NAMALWA (cell line): ENCODE measurements at regions not wholly inside any gene's neighbourhood (a gene's known extent, or its start where the extent isn't known, plus 50 kb on each side); places are given as distances from the start of the nearest gene placed in this dataset.
"Not testable (repeated sequence)": the region's sequence is repeated elsewhere in the genome, so short reads cannot be mapped to it uniquely, and the experiment has no call there.

Experiments used
- DNase-seq: peaks from one replicate; pipeline ENCODE4 v3.0.0-alpha.2; 2015; ENCODE audit warnings: low spot score

DNA sequence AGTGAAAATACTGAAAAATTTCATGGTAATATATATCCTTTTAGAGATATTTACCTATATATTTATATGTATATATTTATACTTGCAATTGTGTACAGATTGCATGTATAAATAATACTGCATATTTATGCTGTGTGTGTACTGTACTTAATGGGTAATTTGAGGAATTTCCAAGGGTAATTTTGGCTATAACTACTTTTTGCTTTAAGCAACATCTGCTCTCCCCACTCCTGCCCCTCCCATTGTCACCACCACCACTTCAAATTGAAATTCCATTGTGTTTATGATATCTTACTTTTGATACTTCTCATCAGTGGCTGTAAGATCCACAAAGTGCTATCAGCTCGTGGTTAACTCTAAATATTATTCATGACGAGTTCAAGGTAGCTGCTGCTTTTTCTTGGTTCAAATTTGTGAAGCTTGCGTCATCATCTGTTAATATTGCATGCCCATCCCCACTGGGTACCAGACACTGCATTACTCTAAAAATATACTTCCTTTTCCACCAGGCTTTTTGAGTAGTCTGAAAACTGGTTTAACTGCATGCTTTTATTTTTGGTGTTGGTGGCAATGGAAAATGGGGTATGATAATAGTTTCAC, 91.7 kb upstream of the MITF start:
- DNase-seq, result no peak

DNA sequence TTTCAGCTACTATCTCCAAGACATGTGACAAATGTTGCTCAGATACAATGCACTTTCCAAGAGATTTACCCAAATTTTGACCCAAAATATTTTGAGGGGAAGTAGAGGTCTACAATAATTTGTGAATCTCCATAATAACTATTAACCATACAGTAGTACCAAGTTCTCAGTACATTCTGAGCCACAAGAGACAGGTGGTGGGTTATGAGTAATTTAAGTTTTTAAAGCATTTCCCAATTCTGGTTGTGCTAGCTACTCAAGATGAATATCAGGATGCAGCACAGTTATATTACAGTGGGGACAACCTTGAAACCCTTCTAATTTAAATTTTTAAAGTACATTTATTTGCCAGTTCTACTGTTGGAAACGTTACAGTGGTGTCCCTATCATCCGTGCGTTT, 92.2 kb upstream of the MITF start:
- DNase-seq, result no peak

GRCh38 chr3:69646287-69647067, 92.8 kb upstream of the MITF start:
- DNase-seq, result no peak

DNA sequence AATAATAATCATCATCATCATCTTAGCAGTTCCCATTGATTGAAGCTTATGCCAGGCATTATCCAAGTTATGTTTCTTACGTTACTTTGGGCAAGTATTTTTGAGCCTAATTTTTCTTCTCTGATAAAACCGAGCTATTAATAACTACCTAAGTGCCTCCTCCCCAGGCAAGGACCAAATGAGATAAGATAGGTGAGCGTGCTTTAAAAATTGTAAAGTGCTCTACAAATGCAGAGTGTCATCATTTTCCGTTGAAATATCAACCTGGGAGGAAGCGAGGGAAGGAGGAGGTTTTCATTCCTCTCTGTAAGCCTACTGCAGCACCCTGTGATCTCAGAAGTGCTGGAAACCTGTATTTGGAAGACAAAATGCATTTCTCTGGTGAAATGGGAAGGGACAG, 96.7 kb upstream of the MITF start:
- no peak for DNase-seq

DNA sequence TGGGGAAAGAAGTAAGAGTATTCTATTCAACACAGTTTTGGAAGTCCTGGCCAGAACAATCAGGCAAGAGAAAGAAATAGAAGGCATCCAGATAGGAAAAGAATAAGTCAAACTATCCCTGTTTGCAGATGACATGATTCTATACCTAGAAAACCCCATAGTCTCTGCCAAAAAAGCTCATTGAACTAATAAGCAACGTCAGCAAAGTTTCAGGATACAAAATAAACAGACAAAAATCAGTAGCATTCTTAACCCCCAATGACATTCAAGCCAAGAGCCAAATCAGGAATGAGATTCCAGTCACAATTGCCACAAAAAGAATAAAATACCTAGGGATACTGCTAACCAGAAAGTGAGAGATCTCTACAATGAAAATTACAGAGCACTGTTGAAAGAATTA, 99.4 kb upstream of the MITF start:
- DNase-seq, result no peak

- DNase-seq, result no peak
Observed at GRCh38 chr3:69628951-69629350, 110.3 kb upstream of the MITF start.

GRCh38 chr3:69613286-69613685, 126.0 kb upstream of the MITF start:
- DNase-seq, result no peak

DNA sequence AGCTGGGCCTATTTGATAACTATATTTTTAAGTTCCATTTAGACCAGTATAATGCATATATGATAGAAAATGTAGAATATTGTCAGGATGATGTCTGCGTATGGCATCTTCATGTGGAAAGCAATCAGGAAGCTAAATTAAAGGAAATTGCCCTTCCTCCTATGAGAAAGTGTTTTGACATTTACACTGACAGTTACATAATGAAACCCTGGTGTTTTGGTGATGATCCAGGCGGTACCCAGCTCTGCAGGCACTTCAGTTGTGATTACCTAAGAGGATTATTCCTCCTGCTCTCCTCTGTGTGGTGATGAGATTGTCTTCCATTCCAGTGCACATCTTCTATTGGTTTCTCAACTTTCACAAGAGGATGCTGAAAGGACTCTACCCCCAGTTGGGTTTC, 126.5 kb upstream of the MITF start:
- no peak for DNase-seq

DNA sequence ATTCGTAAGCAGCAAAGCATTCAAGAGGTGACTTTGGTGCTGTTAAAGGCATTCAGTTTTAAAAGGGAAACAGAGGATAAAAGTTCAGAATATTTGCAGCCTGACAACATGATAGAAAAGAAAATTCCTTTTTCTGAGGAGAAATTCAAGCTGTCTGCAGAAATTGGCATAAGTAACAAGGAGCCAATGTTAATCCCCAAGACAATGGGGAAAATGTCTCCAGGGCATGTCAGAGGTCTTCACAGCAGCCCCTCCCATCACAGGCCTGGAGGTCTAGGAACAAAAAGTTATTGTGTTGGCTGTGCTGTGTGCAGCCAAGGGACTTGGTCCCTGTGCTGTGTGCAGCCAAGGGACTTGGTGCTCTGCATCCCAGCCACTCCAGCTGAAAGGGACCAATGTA, 129.7 kb upstream of the MITF start:
- DNase-seq, result not testable (repeated sequence)

DNA sequence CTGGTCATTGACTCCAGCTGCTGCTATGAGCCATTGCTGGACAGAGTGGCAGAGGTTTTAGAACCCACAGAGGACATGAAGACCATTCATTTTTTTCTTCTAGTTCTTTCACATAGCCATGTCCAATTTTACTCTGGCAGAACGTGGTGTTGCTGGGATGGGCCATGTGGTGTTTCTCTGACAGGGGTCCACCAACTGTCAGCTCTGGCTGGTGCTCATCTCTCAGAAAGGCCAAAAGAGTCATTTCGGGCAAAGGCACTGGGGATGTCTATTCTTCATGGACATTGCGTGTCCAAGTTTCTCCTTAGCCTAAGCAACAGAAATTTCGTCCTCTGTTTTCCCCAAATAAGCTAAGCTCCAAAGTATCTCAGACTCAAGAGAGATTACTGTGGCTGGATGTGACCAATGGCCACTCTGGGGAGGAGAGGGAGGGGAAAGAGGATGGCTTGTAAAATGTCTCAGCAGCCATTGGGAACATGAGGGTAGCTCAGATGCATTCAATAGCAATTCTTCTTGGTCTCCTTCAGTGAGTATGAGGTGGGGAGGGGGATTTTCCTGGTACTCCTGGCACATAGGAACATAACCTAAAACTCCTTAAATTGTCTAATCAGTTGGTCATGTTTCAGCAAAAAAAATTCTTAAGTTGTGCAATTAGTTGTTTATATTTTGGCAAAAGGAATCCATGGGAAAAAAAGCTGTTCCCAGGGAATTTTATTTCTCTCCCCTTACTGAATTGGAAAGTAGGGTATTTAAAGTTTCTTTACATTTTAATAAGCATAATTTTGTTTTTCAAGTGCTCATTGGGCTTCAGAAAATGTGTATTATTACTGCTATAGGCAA, 131.6 kb upstream of the MITF start:
- DNase-seq, result no peak

DNA sequence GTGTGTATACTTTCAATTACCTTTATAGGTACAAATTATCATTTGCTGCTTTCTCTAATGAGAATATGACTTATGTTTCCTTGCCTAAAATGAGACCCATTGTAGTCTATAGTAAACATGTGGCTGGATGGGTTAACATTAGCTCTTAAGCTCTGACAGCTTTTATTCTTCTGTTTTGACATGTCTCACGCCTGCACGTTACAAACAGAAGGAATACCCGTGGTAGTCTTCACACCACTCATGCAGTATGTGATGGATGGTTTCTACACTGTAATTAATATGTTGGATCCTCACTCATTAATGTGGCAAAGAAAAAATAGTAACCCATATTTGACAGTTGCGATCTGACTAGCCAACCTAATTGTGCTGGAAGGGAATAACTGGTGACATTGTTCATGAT, 133.4 kb upstream of the MITF start:
- no peak for DNase-seq

DNA sequence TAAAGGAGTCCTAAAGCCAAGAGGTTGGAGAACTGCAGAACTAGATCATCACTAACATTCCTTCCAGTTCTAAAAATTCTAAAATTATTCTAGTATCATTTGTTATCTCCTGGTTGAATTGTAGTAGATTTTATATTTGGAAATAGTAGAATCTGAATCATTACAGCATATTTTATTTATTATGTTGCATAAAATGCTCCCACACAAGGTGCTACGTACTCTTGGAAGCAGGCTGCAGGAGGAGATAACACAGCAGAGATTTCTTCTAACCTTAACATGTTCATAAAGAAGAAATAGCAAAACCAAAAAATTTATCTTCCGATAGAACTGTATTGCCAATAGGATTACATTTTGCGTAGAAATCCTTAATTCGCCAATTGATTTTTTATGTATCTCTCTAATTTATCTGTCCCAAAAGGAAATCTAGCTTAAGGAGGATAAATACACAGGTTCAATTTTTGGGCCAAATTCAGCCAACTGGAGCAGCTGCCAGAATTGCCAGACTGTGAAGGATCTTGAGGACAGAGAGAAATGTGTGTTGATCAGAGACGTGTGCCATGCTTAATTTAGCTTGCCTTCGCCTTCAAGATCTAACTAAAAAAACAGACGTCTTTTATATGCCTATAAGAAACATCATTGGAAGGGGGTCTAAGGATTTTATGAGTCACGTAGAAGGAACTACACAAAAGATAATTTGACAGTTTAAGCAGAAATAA, 134.4 kb upstream of the MITF start:
- no peak for DNase-seq

DNA sequence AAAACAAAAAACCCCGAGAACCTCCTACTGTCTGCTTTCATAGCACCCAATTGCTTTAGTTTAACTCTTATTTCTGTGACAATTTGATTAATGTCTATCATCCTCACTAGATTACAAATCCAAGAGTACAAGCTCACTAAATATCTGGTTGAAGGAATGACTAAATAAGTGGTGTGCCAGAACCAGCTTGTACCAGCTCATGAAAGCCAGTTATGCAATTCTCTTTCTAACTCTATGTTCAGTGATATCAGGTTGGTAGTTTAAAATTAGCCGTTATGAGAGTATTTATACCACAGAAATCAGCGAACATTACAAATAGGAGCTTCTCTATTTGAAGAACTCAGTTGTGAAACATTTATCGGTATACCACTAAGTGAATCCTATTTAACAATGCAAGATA, 137.2 kb upstream of the MITF start:
- DNase-seq, result no peak

DNA sequence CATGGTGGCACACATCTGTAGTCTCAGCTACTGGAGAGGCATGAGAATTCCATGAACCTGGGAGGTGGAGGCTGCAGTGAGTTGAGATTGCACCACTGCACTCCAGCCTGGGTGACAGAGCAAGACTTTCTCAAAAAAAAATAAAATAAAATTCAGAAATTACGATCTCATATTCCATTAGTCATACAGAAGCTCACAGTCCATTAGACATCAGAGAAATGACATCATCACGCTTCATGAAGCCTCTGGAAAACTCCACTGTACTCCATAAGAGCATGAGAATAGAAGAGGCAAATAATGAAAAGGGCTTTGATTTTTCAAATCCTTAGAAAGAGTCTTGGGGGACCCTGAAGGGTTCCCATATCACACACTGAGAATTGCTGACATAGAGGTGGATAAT, 145.0 kb upstream of the MITF start:
- DNase-seq, result no peak

- DNase-seq, result no peak
Observed at GRCh38 chr3:69591164-69591736, 148.0 kb upstream of the MITF start.

DNA sequence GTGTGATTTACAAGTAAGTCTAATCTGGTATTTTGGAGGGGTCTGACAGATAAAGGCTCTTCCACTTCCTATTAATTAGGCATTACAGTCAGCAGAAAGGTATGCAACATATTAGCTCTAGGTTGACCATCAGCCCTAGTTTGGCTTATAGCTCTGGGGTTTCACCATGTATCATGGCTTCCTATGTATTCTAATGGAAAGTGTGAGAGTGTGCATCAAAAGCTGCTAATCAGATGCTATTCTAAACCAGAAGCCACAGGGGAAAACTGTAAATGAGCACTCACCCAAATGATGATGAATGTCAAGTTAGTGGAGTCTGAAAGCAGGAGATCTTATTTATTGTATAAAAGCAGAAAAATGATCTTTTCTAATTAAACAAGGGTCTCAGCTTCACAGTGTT, 149.2 kb upstream of the MITF start:
- DNase-seq, result no peak

- no peak for DNase-seq
Observed at GRCh38 chr3:69588170-69588569, 151.1 kb upstream of the MITF start.

DNA sequence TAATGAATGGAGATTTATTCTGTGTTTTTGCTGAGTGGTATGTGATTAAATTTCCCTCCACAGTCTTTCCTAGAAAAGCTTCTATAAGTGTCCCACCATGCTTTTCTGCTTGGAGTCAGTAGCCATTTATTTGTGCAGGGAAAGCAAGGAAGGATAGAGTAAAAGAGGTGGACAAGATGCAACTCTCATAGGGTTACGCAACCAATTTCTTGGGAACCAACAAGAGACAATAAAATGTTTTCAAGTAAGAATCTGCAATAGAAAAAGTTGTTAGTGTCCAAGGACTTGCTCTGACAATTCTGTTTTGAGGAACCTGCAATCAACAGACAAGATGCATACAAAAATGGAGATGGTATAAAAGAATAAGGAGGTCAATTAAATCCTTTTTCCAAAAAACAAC, 153.8 kb upstream of the MITF start:
- DNase-seq, result no peak

DNA sequence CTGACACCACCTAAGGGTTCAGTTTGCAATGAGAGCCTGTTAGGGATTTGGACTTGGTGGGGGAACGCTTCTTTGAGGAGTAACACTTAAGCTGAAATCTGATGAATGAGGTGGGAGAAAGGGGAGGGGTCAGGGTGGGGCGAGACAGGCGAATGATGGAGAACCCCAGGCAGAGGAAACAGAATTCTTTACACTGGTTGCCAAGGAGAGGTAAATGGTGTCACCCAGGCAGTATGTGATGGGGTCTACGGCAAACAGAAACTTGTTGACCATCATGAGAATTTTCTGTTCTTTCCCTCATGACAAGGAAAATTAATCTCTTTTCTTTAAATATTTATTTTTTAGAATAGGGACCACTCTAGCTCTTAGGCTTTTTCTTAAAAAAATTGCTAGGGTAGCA, 157.2 kb upstream of the MITF start:
- no peak for DNase-seq

DNA sequence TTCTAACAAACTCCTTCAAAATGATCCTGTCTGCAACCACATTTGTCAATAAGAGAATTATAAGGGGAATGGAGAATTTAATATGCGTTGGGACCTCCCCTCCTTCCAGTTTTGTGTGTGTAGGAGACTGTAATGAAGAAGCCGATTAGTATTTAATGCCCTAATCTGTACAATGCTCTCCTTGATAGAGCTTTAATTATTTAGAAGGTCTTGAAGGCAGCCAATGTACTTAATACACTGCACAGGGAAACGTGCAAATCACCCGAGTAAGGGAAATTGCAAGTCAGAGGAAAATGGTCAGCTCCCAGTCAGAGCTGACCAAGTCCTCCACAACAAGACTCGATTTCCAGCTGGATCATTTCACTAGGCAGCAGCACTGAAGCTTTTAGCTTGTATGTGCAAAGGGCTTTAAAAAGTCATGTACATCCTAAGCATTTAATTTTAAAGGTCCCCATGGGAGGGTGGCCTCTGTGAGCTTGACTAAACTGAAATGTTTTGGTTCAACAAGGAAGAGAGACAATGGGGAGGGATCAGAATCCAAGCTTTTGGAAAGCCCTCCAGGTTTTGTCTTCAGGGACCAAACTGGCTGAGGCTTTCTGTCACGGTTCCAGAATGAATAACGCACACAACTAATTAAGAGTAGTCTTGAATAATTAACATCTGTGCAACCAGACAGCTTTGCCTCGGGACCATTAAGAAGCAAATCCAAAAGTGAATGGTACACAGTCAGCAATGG, 159.8 kb upstream of the MITF start:
- no peak for DNase-seq

GRCh38 chr3:69569520-69569919, 169.7 kb upstream of the MITF start:
- DNase-seq, result no peak
